Erythroblast (primary cell): ENCODE measurements at regions not wholly inside any gene's neighbourhood (a gene's known extent, or its start where the extent isn't known, plus 50 kb on each side); places are given as distances from the start of the nearest gene placed in this dataset.

ENCODE experiments used
- DNase-seq, 2 experiments: peaks; one replicate each; lab custom pipeline; 2025; lab: John Stamatoyannopoulos, UW
- GATA1 ChIP-seq: IDR thresholded peaks from 2 replicates; pipeline ENCODE4 v1.6.1; 2011; ENCODE audit warnings: low read depth, mild to moderate bottlenecking, control low read depth, low read length, moderate library complexity
- POLR2A ChIP-seq: IDR thresholded peaks from 2 replicates; pipeline ENCODE4 v1.6.1; 2011; ENCODE audit warnings: mild to moderate bottlenecking, low read length

- TF ChIP-seq POLR2A, result no peak
- TF ChIP-seq GATA1, result no peak
- no peak for DNase-seq
Observed at GRCh38 chr4:107248571-107248970, 212.5 kb upstream of the DKK2 start.

GRCh38 chr4:107247738-107248137 is 211.6 kb upstream of the DKK2 start:
- TF ChIP-seq GATA1 (no peak), POLR2A (no peak)
- no peak for DNase-seq

GRCh38 chr4:107246761-107247160 is 210.6 kb upstream of the DKK2 start:
- no peak for TF ChIP-seq GATA1
- TF ChIP-seq POLR2A, result no peak
- no peak for DNase-seq

- DNase-seq, result no peak
- TF ChIP-seq GATA1 (no peak), POLR2A (no peak)
Observed at GRCh38 chr4:107243141-107243781, 207.1 kb upstream of the DKK2 start.

GRCh38 chr4:107220976-107221375 is 184.9 kb upstream of the DKK2 start:
- no peak for DNase-seq
- TF ChIP-seq POLR2A (no peak), GATA1 (no peak)

GRCh38 chr4:107219681-107220080 is 183.6 kb upstream of the DKK2 start:
- DNase-seq, result no peak
- TF ChIP-seq GATA1 (no peak), POLR2A (no peak)

- TF ChIP-seq POLR2A (no peak), GATA1 (no peak)
- no peak for DNase-seq
Observed at GRCh38 chr4:107216379-107216778, 180.3 kb upstream of the DKK2 start.

GRCh38 chr4:107215222-107215621 is 179.1 kb upstream of the DKK2 start:
- DNase-seq, result no peak
- TF ChIP-seq POLR2A (no peak), GATA1 (no peak)

GRCh38 chr4:107213880-107214279 is 177.8 kb upstream of the DKK2 start:
- no peak for DNase-seq
- TF ChIP-seq GATA1 (no peak), POLR2A (no peak)

- DNase-seq, result no peak
- TF ChIP-seq GATA1 (no peak), POLR2A (no peak)
Observed at GRCh38 chr4:107213410-107213809, 177.3 kb upstream of the DKK2 start.

GRCh38 chr4:107212565-107212964 is 176.5 kb upstream of the DKK2 start:
- DNase-seq, result no peak
- no peak for TF ChIP-seq POLR2A
- TF ChIP-seq GATA1, result no peak

GRCh38 chr4:107210450-107211239 is 174.5 kb upstream of the DKK2 start:
- DNase-seq, result no peak
- TF ChIP-seq GATA1 (no peak), POLR2A (no peak)

- no peak for DNase-seq
- no peak for TF ChIP-seq POLR2A
- no peak for TF ChIP-seq GATA1
Observed at GRCh38 chr4:107203733-107204132, 167.6 kb upstream of the DKK2 start.

- DNase-seq, result no peak
- TF ChIP-seq GATA1, result no peak
- no peak for TF ChIP-seq POLR2A
Observed at GRCh38 chr4:107202744-107203143, 166.6 kb upstream of the DKK2 start.
